Activated T-cell treated with anti-CD3 and anti-CD28 coated beads for 1 hour (primary cell): ENCODE measurements at regions not wholly inside any gene's neighbourhood (a gene's known extent, or its start where the extent isn't known, plus 50 kb on each side); places are given as distances from the start of the nearest gene placed in this dataset.

Experiments
- DNase-seq: peaks from one replicate; pipeline ENCODE4 v3.0.0-alpha.2; 2020; ENCODE audit warnings: low read depth

DNA sequence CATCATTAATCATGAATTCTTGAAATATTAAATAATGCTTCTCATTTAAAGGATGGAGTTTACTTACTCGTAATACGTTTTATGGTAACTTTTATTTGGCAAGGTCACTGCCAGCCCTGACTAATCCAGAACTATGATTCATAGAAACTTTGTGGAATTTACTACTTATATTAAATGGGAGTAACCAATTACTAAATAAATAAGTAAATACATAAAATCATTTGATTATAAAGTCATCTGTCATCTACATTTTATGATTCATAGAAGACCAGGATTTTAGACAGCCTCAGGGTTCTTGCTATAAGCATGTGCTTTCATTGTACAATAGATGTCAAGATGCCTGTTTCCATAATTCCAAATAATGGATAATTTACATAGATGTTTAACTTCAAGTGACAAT lies 611.1 kb downstream of the TBC1D4 start:
- no peak for DNase-seq

DNA sequence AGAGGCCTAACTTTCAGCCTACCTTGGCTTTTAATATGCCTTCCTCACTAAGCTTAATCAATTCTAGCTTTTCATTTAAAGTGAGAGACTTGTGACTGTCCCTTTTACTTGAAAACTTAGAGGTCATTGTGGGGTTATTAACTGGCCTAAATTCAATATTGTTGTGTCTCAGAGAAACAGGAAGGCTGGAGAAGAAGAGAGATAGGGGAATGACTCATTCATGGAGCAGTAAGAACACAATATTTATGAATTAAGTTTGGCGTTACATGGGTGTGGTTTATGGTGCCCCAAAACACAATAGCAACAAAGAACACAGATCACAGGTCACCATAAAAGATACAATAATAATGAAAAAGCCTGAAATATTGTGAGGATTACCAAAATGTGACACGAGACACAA lies 612.1 kb downstream of the TBC1D4 start:
- DNase-seq, result no peak

DNA sequence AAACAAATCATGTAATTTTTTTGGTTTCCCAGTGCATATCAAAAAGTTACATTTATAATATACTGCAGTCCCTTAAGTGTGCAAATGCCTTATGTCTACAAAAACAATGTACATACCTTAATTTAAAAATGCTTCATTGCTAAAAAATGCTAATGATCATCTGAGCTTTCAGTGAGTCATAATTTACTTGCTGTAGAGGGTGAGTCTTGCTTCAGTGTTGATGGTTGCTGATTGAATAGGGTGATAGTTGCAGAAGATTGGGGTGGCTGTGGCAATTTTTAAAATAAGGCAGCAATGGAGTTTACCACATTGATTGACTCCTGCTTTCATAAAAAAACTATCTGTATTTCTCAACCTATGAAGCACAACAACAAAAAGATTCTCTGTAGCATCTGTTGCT lies 613.9 kb downstream of the TBC1D4 start:
- DNase-seq, result no peak

DNA sequence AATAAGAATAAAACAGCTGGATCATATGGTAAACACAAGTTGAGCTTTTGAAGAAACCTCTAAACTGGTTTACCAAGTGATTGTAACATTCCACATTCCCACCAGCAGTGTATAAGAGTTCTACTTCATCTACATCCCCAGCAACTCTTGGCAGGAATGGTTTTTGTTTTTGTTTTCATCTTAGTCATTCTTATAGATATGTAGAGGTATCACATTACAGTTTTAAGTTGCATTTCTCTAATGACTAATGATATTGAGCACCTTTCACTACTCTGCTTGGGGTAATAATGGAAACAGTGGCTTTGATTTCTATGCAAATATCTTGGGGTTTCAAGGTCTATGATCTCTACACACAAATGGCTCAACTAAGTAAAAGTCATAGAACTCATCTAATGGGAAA lies 614.5 kb downstream of the TBC1D4 start:
- no peak for DNase-seq

DNA sequence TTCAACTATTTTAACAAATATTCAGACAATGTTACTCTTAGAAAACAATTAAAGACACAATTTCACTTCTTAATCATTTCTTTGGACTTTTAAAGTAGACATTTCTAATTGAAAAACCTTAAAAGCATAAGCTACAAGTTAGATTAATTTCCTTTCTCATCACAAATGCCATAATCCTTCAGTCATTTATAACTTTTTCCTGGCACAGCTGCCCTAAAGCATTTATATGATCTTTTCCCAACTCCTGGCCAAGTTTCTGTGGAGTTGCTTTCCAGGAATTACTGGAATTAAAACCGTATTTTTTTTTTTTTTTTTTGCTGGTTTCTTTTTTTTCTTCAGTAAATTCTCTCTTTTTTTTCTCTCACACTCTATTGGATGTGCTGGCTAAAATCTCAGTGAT lies 615.9 kb downstream of the TBC1D4 start:
- DNase-seq, result no peak

DNA sequence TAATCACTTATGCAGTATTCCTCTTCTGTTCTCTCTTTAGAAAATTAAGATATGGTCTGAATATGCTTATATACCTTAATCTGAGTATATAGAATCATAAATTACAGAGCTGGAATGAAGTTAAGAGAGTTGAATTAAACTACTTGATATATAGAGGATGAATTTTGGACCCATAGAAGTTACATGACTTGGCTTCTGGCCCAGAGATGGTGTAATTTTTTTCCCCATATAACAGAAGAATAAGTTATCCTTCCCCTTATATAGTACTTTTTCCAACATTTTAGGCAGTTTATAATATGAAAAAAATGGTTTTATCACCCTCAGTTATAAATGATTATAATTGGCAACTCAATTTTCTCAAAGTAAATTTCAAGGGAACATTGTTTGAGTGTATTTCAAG lies 616.3 kb downstream of the TBC1D4 start:
- DNase-seq, result no peak

DNA sequence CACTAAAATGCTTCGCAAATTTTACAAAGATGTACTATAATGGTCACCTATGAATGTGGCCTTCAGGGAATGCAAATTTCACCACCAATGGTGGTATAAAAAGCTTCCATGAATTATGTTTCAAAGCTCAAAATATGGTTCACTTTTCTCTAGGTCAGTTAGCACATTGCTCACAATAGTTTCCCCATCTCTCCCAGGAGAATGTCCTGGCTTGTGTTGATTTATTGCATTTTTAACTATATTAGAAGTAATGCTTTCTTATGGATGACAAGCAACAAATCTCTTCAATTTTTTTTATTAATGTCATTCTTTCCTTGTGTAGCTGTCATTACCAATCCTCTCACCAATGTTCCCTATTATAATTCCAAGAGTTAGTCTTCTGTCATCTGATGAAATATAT lies 621.2 kb downstream of the TBC1D4 start:
- no peak for DNase-seq

DNA sequence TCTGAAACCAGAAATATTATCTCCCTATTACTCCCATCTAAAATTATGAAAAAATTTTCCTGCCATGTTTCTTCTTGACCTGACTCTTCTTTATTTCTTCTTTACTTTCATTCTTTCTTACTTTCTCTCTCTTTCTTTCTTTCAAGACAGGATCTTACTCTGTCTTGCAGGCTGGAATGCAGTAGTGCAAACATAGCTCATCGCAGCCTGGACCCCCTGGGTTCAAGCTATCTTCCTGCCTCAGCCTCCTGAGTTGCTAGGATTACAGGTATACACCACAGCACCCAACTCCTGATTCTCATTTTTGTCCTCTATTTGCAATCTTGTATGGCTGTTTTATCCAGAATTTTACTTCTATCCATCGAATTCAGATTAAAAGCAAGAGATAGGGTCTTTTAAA lies 631.1 kb downstream of the TBC1D4 start:
- no peak for DNase-seq

DNA sequence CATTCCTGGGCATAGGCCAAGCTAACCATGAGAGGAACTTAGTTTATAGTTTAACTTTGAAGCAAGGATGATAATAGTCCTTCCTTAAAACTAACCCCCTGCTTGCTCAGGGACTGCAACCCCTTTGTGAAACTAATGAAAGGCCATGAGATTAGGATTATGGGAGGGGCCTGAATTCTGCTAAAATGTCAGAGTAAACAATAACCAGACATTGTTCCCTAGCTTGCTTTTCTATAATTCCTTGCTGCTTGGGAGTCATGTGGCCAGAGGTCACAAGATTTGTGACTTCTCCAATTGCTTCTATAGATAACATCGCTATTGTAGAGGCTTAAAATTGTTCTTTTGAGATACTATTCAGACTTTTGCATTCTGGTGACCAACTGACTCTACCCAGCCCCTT lies 634.0 kb downstream of the TBC1D4 start:
- no peak for DNase-seq

DNA sequence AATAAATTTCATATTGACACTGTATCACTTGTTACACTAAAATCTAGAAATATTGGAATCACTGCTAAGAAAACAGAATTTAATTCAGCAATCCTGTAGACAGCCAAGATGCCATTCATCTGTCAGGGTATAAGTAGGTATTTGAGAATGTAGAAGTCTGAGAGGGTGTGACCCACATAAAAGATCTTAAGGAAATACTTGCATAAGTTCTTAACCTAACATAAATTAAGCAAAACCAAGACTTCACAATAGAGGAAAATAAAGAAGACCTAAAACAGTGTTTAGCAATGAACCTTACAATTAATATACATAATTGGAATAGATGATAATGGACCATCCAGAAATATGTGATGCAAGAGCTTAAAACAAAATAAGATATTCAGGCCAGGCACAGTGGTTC lies 636.2 kb downstream of the TBC1D4 start:
- no peak for DNase-seq

DNA sequence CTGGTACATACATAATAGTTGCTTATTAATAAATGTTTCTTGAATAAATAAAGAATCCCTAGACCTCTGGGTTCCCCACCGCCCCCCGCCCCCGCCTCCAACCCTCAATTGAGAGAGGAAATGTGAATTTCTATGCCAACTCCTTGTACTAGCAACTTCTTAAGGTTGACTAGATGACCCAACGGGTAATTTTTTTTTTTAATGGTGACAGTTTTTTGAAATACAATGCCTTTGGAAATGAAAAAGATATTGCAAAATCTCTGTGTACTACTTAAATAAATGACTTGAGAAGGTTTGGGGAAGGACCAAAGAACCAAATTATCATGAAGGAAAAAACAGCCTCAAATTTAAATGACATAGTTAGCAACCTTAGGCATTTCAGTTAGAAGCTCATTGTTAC lies 640.3 kb downstream of the TBC1D4 start:
- DNase-seq, result no peak

DNA sequence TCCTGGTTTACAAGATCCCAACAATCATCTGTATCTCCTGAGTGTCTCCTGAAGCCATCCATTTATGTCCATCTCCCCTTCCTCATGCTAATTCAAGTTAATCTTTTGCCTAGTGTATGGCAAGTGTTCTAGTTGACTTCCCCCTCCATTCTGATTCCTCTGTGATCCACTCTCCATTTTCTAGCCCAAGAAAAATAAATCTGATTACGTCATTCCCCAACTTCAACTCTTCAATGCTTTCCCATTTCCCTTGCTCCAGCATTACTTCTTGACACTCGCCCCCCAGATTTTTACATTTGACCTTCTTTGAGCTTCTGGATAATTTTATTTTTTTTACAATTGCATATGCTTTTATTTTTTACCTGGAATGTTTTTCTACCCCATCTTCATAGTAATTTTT lies 640.8 kb downstream of the TBC1D4 start:
- DNase-seq, result no peak

DNA sequence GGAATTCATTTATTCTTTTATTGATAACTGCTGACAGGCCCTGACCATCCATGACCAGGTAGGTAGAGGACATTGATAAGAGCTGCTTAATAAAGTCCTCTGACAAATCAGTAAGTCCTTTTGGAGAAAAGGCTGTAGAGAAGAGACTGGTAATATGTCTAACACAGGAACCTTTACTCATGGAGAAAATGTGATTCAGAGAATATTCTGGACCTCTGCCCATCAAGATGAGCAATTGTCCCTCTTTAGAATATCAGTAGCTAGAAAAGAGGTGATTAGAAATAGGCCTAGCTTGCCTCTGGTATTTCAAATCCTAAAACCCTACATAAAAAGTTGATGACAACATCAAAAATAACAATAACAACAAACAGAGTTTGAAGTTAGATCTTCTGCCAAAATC lies 642.3 kb downstream of the TBC1D4 start:
- no peak for DNase-seq

DNA sequence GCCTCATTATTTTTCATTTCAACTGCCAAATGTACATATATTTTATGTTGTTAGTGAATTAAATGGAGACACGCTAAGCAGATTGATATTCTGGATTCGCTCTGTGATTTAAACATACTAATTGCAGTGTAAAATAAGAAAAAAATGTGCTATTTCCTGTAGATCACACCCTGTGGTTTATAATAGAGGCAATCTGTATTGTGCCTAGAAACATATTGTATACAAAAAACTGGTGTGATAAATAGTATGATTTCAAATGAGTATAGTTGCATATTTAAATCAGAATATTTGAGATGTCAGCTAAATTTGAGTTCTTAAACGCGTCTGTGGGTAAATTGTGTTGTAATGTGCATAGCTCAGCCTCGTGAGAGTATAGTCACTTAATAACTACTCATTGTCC lies 643.9 kb downstream of the TBC1D4 start:
- no peak for DNase-seq

DNA sequence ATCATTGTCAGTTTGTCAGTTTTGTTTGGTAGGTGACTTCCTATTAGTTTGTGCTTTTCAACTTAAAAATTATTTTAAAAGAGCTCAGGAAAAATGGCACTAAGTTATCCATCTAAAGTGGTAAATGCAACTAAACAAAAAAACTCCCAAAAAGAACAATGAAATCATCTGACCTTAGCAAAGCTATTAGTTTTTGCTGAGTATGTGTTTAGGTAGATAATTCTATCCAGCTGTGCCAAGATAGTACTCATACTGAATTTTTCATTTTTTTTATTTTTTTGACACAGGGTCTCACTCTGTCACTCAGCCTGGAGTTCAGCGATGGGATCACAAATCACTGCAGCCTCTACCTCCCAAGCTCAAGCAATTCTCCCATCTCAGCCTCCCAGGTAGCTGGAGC lies 645.3 kb downstream of the TBC1D4 start:
- no peak for DNase-seq

DNA sequence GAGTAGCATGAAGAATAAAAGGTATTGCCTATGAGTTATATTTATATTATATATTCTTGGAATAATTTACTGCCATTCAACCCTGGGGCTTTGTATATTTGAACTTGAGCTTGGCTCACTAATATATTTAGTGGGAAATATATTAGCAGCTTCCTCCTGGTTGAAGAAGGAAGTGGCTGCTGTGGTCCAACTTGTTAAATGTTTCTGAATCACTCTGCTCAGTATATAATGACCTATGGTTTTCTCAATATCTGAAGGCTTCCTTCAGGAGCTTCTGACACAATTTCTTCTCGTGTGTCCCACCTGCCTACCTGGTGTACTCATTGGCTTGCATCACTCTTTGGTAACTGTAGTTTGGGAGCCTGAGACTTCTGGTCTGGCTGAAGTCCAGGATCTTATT lies 646.4 kb downstream of the TBC1D4 start:
- no peak for DNase-seq

DNA sequence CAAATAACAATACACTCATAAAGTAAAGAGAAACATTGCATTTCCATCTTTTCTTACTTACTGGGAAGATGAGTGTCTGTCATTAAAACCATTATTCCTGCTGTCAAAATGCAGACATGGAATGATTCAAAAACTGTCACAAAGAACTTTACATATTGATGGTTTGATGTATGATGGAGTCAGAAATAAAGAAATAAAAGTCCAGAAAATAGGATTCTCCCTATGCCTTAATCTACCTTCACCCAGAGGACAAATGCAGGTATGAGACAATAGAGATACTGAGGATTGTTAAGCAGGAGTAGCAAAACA lies 656.1 kb downstream of the TBC1D4 start:
- DNase-seq, result no peak

DNA sequence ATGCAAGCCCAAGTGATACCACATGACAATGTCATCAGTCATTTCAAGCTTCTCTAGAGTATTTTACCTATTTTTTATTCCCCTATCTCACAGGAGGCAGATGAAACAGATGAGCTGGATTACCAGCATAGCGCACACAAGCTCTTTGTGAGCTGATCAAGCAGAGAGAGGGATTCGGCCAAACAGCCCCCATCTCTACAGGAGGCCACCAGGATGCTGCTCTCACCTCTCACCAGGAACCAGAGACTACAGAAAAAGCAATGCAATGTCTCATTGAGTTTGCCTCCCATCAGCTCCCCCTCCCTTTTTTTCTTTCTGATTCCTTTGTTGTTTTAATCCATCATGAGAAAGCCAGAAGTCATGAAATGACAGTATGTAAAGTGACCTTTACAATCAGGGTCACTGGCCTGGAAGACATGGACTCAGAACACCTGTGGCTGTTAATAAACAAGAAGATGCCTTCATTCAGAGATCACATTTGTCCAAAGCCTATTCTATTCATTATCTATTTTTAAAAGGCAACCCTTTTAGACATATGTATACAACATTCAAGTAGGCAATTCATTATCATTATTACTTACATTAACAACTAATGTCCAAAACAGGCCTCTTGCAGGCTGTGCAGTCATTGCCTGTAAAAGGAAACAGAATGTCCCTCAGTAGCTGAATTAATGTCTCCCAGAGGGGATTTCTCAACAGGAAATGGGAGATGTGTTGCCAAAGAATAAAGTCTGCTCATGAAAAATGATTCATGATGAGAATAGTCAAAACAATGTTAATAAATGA lies 656.6 kb downstream of the TBC1D4 start:
- DNase-seq, result no peak

DNA sequence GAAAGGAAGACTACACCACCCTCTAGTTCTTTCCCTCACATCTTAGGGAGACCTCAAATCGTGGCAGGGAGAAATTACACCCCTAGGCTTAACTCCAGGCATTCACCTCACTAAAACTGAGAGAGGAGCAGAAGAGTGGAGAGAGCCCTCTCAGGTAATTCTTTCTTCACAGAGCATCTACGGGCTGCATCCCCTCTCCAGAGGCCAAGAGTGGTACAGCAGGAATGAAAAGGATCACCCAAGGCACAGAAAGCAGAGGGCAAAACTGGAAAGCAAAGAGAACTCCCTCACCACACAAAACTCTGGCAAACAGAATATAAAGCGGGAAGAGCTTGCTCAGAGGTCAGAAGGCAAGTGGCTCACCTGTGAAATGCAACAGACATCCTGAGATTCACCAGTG lies 661.2 kb downstream of the TBC1D4 start:
- DNase-seq, result no peak

DNA sequence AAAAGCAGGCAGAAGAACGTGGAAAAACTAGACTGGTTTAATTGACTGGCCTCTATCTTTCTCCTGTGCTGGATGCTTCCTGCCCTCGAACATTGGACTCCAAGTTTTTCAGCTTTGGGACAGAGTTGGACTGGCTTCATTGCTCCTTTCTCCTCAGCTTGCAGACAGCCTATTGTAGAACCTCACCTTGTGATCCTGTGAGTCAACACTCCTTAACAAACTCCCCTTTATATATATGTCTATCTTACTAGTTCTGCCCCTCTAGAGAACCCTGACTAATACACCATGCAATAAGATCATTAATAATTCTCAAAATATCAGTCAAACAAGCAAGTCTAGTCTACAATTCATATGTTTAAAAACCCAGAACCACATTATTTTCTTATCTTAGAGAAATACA lies 662.4 kb downstream of the TBC1D4 start:
- no peak for DNase-seq

DNA sequence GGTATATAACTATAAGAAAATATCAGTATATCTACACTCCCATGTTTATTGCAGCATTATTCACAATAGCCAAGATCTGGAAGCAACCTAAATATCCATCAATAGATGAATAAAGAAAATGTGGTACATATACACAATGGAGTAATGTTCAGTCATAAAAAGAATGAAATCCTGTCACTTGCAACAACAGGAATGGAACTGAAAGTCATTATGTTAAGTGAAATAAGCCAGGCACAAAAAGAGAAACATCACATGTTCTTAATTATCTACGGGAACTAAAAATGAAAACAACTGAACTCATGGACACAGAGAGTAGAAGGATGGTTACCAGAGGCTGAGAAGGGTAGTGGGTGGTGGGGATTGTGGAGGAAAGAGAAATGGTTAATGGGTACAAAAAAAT lies 665.2 kb downstream of the TBC1D4 start:
- DNase-seq, result no peak

DNA sequence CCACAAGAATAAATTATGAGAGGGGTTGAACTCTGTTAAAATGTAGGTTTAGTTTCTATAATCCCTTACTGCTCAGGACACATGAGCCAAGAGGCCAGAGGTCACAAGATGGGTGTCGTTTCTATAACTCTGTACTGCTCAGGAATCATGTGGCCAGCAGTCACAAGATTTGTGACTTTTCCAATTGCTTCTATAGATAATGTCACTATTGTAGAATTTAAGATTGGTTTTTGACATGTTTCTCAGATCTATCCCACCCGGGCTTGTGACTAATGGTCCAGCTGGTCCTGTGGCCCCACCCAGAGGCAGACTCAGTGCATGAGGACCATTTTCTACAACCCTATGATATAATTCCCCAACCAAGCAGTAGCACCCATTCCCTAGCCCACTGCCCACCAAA lies 662.0 kb upstream of the KLF12 start:
- DNase-seq, result no peak

DNA sequence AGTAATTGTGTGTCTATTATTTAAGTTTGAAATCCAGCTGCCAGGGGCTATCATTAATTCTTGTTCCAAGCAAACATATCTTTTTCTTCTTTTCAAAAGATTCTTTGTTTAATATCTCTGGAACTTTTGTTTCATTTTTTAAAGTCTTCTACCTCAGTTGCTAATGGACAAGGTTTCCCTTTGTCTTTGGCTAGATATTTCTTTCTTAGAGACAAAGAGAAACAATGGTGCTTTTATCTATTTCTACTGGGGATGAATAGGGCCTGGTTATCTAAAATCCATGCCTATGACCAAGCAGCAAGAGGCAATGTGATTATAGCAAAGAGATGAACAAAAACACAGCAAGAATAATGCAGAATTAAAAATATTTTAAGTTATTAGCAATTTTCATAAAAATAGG lies 661.3 kb upstream of the KLF12 start:
- DNase-seq, result no peak

DNA sequence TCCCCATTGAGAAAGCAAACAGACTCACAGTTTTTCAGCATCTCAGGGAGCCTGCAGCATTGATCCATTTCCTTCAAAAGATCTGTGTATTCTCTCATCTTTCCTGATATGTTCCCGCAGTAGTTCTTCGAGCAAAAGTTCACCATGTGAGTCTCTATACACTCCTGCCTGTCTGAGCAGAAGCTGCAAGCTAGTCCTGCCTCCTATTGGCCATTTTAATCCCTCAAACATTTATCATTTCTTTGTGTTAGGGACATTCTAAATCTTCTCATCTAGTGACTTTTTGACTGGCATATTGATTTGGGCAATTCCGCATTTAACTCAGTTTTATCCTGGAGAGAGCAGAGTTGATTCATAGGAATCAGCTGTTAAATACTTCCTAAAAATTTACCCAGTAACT lies 660.4 kb upstream of the KLF12 start:
- no peak for DNase-seq

DNA sequence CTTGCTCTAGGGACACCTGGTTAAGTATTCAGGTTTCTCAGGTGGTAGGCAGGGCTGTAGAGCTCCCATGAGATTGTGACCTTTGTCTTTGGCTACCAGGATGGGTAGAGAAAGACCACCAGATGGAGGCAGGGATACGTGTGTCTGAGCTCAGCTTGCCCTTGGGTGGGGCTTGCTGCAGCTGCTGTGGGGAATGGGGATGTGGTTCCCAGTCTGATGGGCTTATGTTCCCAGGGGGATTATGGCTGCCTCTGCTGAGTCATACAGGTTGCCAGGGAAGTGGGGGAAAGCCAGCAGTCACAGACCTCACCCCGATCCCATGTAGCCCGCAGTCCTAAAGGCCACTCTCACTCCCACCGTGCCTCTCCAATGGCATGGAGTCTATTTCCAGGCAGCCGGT lies 659.9 kb upstream of the KLF12 start:
- no peak for DNase-seq
